MCF 10A (cell line): ENCODE measurements at regions not wholly inside any gene's neighbourhood (a gene's known extent, or its start where the extent isn't known, plus 50 kb on each side); places are given as distances from the start of the nearest gene placed in this dataset.

Experiments used
- BruUV-seq: library from RNA; stranded (reverse); fragments of 400-500 nt; replicated peaks from 2 replicates; lab custom pipeline; 2021; lab: Mats Ljungman, UMichigan
- CTCF ChIA-PET: fragments of 300-600 bp; sonication (Branson Sonifier 250); formaldehyde crosslinking; extraction: SDS; loops from one replicate; lab custom pipeline; 2021; ENCODE audit warnings: antibody characterized with exemption, inconsistent platforms; lab: Yijun Ruan, JAX
- POLR2A ChIA-PET: fragments of 300-600, 350-650 bp; sonication (Branson Sonifier 250); formaldehyde crosslinking; extraction: SDS; loops from one replicate; lab custom pipeline; 2020; ENCODE audit warnings: antibody characterized with exemption, inconsistent platforms; lab: Yijun Ruan, JAX
- DNase-seq: peaks from one replicate; pipeline ENCODE4 v3.0.0-alpha.2; 2018; ENCODE audit not compliant: unreplicated experiment
- H3K27ac Mint-ChIP-seq: one replicate; pipeline ENCODE4 v1.8.0; 2022; ENCODE audit warnings: mild to moderate bottlenecking, low read depth, mixed read lengths; ENCODE audit not compliant: unreplicated experiment
- H3K27me3 Mint-ChIP-seq: one replicate; pipeline ENCODE4 v1.8.0; 2022; ENCODE audit warnings: mixed read lengths; ENCODE audit not compliant: insufficient read depth, unreplicated experiment
- H3K36me3 Mint-ChIP-seq: one replicate; pipeline ENCODE4 v1.8.0; 2022; ENCODE audit warnings: mild to moderate bottlenecking, moderate library complexity, mixed read lengths; ENCODE audit not compliant: insufficient read depth, unreplicated experiment
- H3K4me1 Mint-ChIP-seq: one replicate; pipeline ENCODE4 v1.8.0; 2022; ENCODE audit warnings: mixed read lengths; ENCODE audit not compliant: insufficient read depth, unreplicated experiment
- H3K4me3 Mint-ChIP-seq: one replicate; pipeline ENCODE4 v1.8.0; 2022; ENCODE audit warnings: mild to moderate bottlenecking, moderate library complexity, mixed read lengths; ENCODE audit not compliant: unreplicated experiment
- H3K9me3 Mint-ChIP-seq: one replicate; pipeline ENCODE4 v1.8.0; 2022; ENCODE audit warnings: mixed read lengths; ENCODE audit not compliant: unreplicated experiment
- intact Hi-C: fragments of 100-400 bp; cut with micrococcal nuclease; formaldehyde crosslinking; loops from 2 replicates; pipeline ENCODE4 v1.14.1; 2022
- TF ChIP-seq, protein P1 (sequence below): fragments of 200-600 bp; IDR thresholded peaks from one replicate; pipeline ENCODE4 v1.8.0; 2022; ENCODE audit warnings: antibody characterized with exemption, mild to moderate bottlenecking; ENCODE audit not compliant: unreplicated experiment

GRCh38 chr11:23509023-23509422 lies 648.7 kb upstream of the CCDC179 start:
- no peaks in the 10 kb centered on the region for H3K36me3 Mint-ChIP-seq

GRCh38 chr11:23509821-23510220 lies 649.5 kb upstream of the CCDC179 start:
- CTCF ChIA-PET: interaction anchor here (1.6 kb wide), 1 partner anchor 30 kb away, joined by 5 read pairs; no protein-coding TSS in a partner anchor
- no peak overlapping the region for H3K27ac Mint-ChIP-seq
- H3K4me1 Mint-ChIP-seq: no peaks in the 10 kb centered on the region
- POLR2A ChIA-PET: no interaction called here
- DNase-seq: no peak
- no TSS peak for BruUV-seq
- intact Hi-C loops: no loop called here
- no peak overlapping the region for H3K4me3 Mint-ChIP-seq
- H3K9me3 Mint-ChIP-seq: no peaks in the 10 kb centered on the region
- no peaks in the 10 kb centered on the region for H3K36me3 Mint-ChIP-seq
- peaks cover 11% of the 10 kb centered on the region for H3K27me3 Mint-ChIP-seq
- TF ChIP-seq, protein P1, sequence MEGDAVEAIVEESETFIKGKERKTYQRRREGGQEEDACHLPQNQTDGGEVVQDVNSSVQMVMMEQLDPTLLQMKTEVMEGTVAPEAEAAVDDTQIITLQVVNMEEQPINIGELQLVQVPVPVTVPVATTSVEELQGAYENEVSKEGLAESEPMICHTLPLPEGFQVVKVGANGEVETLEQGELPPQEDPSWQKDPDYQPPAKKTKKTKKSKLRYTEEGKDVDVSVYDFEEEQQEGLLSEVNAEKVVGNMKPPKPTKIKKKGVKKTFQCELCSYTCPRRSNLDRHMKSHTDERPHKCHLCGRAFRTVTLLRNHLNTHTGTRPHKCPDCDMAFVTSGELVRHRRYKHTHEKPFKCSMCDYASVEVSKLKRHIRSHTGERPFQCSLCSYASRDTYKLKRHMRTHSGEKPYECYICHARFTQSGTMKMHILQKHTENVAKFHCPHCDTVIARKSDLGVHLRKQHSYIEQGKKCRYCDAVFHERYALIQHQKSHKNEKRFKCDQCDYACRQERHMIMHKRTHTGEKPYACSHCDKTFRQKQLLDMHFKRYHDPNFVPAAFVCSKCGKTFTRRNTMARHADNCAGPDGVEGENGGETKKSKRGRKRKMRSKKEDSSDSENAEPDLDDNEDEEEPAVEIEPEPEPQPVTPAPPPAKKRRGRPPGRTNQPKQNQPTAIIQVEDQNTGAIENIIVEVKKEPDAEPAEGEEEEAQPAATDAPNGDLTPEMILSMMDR: no peak

More at GRCh38 chr11:23509023-23509422, 648.7 kb upstream of the CCDC179 start:
- CTCF ChIA-PET: no interaction called here
- no TSS peak for BruUV-seq
- DNase-seq: no peak
- no peak overlapping the region for H3K27ac Mint-ChIP-seq
- POLR2A ChIA-PET: interaction anchor here (0.6 kb wide), 1 partner anchor 284 kb away, joined by 3 read pairs; no protein-coding TSS in a partner anchor
- H3K9me3 Mint-ChIP-seq: no peaks in the 10 kb centered on the region
- no peaks in the 10 kb centered on the region for H3K4me1 Mint-ChIP-seq
- TF ChIP-seq, protein P1: no peak
- intact Hi-C loops: no loop called here
- H3K4me3 Mint-ChIP-seq: no peak overlapping the region
- H3K27me3 Mint-ChIP-seq: peaks cover 11% of the 10 kb centered on the region

DNA sequence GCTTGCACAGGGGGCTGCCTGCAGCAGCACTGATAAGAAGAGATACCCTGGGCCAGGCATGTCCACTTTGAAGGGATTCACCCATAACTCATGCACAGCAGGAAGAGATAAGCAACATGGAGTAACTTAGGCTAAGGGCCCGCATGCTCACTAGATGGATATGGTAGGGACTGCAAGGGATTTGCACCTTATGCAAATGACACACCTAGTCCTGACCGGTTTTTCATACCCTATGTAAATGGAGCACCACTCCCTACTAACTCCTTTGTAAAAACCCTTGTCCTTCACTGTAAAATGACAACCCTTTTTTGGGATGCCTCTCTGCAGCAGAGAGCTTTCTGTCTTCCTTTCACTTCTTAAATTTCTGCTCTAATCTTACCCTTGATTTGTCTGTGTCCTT lies 658.9 kb upstream of the CCDC179 start:
- BruUV-seq: no TSS peak
- no peak overlapping the region for H3K27ac Mint-ChIP-seq

DNA sequence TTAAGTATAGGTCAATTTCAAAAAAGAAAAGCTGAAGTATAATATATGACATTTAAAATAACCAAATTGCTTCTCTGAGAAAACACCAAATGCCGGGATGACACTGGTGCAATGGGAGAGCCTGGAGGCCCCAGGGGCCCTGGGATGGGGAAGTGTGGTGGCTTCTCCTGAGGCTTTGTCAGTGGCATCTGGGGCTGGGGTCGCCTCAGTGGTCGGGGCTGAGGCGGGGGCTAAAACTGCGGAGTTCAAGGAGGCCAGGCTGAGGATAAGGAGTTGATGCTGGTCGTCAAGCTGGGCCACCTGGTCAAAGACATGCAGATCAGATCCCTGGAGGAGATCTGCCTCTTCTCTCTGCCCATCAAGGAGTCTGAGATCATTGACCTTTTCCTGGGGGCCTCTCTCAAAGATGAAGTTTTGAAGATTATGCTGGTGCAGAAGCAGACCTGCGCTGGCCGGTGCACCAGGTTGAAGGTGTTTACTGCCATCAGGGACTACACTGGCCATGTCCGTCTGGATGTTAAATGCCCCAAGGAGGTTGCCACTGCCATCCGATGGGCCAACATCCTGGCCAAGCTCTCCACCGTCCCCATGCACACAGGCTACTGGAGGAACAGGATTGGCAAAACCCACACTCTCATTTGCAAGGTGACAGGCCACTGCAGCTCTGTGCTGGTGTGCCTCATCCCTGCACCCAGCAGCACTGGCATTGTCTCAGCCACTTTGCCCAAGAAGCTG lies 660.1 kb upstream of the CCDC179 start:
- CTCF ChIA-PET: interaction anchor here (1.0 kb wide), 1 partner anchor 19 kb away, joined by 3 read pairs; no protein-coding TSS in a partner anchor
- Mint-ChIP-seq H3K4me3 (no peak overlapping the region), H3K36me3 (no peaks in the 10 kb centered on the region), H3K9me3 (no peaks in the 10 kb centered on the region), H3K27me3 (peaks cover 15% of the 10 kb centered on the region), H3K4me1 (no peaks in the 10 kb centered on the region), H3K27ac (no peak overlapping the region)
- BruUV-seq: no TSS peak
- DNase-seq: no peak
- POLR2A ChIA-PET: no interaction called here
- TF ChIP-seq, protein P1: no peak
- intact Hi-C loops: no loop called here

More for the DNA sequence above, 658.9 kb upstream of the CCDC179 start:
- TF ChIP-seq, protein P1: no peak
- Mint-ChIP-seq H3K4me1 (no peaks in the 10 kb centered on the region), H3K9me3 (no peaks in the 10 kb centered on the region), H3K27me3 (peaks cover 15% of the 10 kb centered on the region), H3K4me3 (no peak overlapping the region), H3K36me3 (no peaks in the 10 kb centered on the region)
- no peak for DNase-seq
- intact Hi-C loops: no loop called here
- ChIA-PET POLR2A (no interaction called here), CTCF (interaction anchor here (0.6 kb wide), 1 partner anchor 354 kb away, joined by 3 read pairs; no protein-coding TSS in a partner anchor)
